Ramos (cell line): ENCODE measurements at regions not wholly inside any gene's neighbourhood (a gene's known extent, or its start where the extent isn't known, plus 50 kb on each side); places are given as distances from the start of the nearest gene placed in this dataset.

Experiments used
- in situ Hi-C: fragments of 300-500 bp; cut with MboI; formaldehyde crosslinking; loops from one replicate; pipeline ENCODE4 v1.14.3; 2022; ENCODE audit warnings: low sequenced_read_pairs; ENCODE audit not compliant: unreplicated experiment

GRCh38 chr1:89770391-89770790 is 50.4 kb upstream of the LRRC8D start:
- in situ Hi-C loops, result loop anchor here (10.0 kb wide), 1 partner anchor 286 kb away; no protein-coding TSS in a partner anchor
